ENCODE measurements at regions not wholly inside any gene's neighbourhood (a gene's known extent, or its start where the extent isn't known, plus 50 kb on each side); places are given as distances from the start of the nearest gene placed in this dataset.

GRCh38 chr4:36553029-36553428, 271.6 kb downstream of the DTHD1 start:
- intact Hi-C loops (cut with DNase I; ENCODE audit: low total_unique reads) (no loop called here), in situ Hi-C loops (cut with MboI; ENCODE audit: low sequenced_read_pairs in 4 of 4) (no loop called here)
- Histone ChIP-seq H3K4me3 (no peak overlapping the region), H3K36me3 (no peaks in the 10 kb centered on the region), H3K4me1 (no peaks in the 10 kb centered on the region), H3K27ac (no peak overlapping the region), H3K27me3 (no peaks in the 10 kb centered on the region), H3K9me3 (no peaks in the 10 kb centered on the region)
- DNase-seq = no peak
- TF ChIP-seq POLR2A (IDR thresholded peaks at IDR 0.05) (no peak), CTCF (IDR thresholded peaks at IDR 0.05 in 4 of 5, conservative IDR thresholded peaks at IDR 0.05 in 1 of 5) (no peak)
- ATAC-seq = no peak

- DNase-seq (no peak), ATAC-seq (no peak)
- Histone ChIP-seq H3K4me1 (no peaks in the 10 kb centered on the region), H3K36me3 (no peaks in the 10 kb centered on the region), H3K4me3 (no peak overlapping the region), H3K27ac (no peak overlapping the region), H3K9me3 (no peaks in the 10 kb centered on the region), H3K27me3 (no peaks in the 10 kb centered on the region)
- in situ Hi-C loops (cut with MboI; ENCODE audit: low sequenced_read_pairs in 4 of 4) = no loop called here
- TF ChIP-seq POLR2A (IDR thresholded peaks at IDR 0.05) (no peak), CTCF (IDR thresholded peaks at IDR 0.05 in 4 of 5, conservative IDR thresholded peaks at IDR 0.05 in 1 of 5) (no peak)
- intact Hi-C loops (cut with DNase I; ENCODE audit: low total_unique reads) = no loop called here
These were observed 272.0 kb downstream of the DTHD1 start for GRCh38 chr4:36553453-36553852.

GRCh38 chr4:36556984-36557383, 275.6 kb downstream of the DTHD1 start:
- Histone ChIP-seq H3K9me3 (no peaks in the 10 kb centered on the region), H3K36me3 (no peaks in the 10 kb centered on the region), H3K4me3 (no peak overlapping the region), H3K27me3 (no peaks in the 10 kb centered on the region), H3K27ac (no peak overlapping the region), H3K4me1 (no peaks in the 10 kb centered on the region)
- TF ChIP-seq CTCF (IDR thresholded peaks at IDR 0.05 in 4 of 5, conservative IDR thresholded peaks at IDR 0.05 in 1 of 5) (no peak), POLR2A (IDR thresholded peaks at IDR 0.05) (no peak)
- intact Hi-C loops (cut with DNase I; ENCODE audit: low total_unique reads) (no loop called here), in situ Hi-C loops (cut with MboI; ENCODE audit: low sequenced_read_pairs in 4 of 4) (no loop called here)
- ATAC-seq (no peak), DNase-seq (no peak)

- Histone ChIP-seq H3K27ac (no peak overlapping the region), H3K4me1 (no peaks in the 10 kb centered on the region), H3K36me3 (no peaks in the 10 kb centered on the region), H3K4me3 (no peak overlapping the region), H3K9me3 (no peaks in the 10 kb centered on the region), H3K27me3 (no peaks in the 10 kb centered on the region)
- intact Hi-C loops (cut with DNase I; ENCODE audit: low total_unique reads) (no loop called here), in situ Hi-C loops (cut with MboI; ENCODE audit: low sequenced_read_pairs in 4 of 4) (no loop called here)
- no peak for ATAC-seq
- TF ChIP-seq CTCF (IDR thresholded peaks at IDR 0.05 in 4 of 5, conservative IDR thresholded peaks at IDR 0.05 in 1 of 5) = no peak
- no peak for TF ChIP-seq POLR2A (IDR thresholded peaks at IDR 0.05)
- DNase-seq = no peak
These were observed 287.2 kb downstream of the DTHD1 start for GRCh38 chr4:36568575-36568974.

GRCh38 chr4:36573441-36573840, 292.0 kb downstream of the DTHD1 start:
- Histone ChIP-seq H3K4me1 (no peaks in the 10 kb centered on the region), H3K27me3 (no peaks in the 10 kb centered on the region), H3K36me3 (no peaks in the 10 kb centered on the region), H3K27ac (no peak overlapping the region), H3K4me3 (no peak overlapping the region), H3K9me3 (no peaks in the 10 kb centered on the region)
- ATAC-seq (no peak), DNase-seq (no peak)
- no peak for TF ChIP-seq POLR2A (IDR thresholded peaks at IDR 0.05)
- no peak for TF ChIP-seq CTCF (IDR thresholded peaks at IDR 0.05 in 4 of 5, conservative IDR thresholded peaks at IDR 0.05 in 1 of 5)
- in situ Hi-C loops (cut with MboI; ENCODE audit: low sequenced_read_pairs in 4 of 4) = no loop called here
- intact Hi-C loops (cut with DNase I; ENCODE audit: low total_unique reads) = no loop called here

Measured in gastrocnemius medialis (tissue), 4 donors.